ENCODE measurements at regions not wholly inside any gene's neighbourhood (a gene's known extent, or its start where the extent isn't known, plus 50 kb on each side); places are given as distances from the start of the nearest gene placed in this dataset.

DNA sequence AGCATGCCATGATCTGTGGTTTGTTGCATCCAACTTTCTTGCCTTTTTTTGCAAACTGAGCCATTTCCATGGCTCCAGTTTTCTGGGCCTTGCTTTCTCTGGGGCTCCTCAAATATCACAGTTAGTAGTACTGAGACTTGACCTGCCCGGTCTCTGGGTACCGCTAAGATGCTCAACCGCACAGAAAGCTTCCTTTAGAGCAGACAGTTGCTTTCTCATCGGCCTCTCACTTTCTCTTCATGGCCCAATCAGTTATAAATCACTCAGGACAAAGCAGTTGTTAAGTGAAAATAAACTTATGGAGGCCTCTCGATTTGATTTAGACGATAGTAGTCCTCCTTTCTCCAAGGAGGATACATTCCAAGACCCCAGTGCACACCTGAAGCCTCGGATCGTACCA is 141.2 kb upstream of the ASB18 start:
- Histone ChIP-seq H3K9me3 (peaks cover 5% of the 10 kb centered on the region; the same call in 1 of the 3 replicates), H3K4me2 (no peak overlapping the region), H3K4me1 (no peaks in the 10 kb centered on the region), H3K4me3 (no peak overlapping the region), H3K27ac (no peak overlapping the region)
- ChIA-PET CTCF (no interaction called here), POLR2A (no interaction called here)
- DNase-seq (ENCODE audit: low read depth in 1 of 2, low spot score in 1 of 2) (no peak), ATAC-seq (no peak), FAIRE-seq (no peak)
- 57% methylated on average over 8 of the region's 8 CpGs for WGBS (ENCODE audit: missing lambda C conversion rate)
- TF ChIP-seq FOSB (CRISPR knock-in tag; IDR thresholded peaks at IDR 0.05) = no peak
- TF ChIP-seq CHD4 (IDR thresholded peaks at IDR 0.05; ENCODE audit: borderline replicate concordance) = no peak
- no peak for TF ChIP-seq GATA3 (IDR thresholded peaks at IDR 0.05; ENCODE audit: borderline replicate concordance)
- TF ChIP-seq EHF (CRISPR knock-in tag; IDR thresholded peaks at IDR 0.05) = no peak
- no peak for TF ChIP-seq ESRRA (IDR thresholded peaks at IDR 0.05; ENCODE audit: borderline replicate concordance, low read length)
- no peak for TF ChIP-seq NFE2L2 (conservative IDR thresholded peaks at IDR 0.05; ENCODE audit: low read length)
- no peak for TF ChIP-seq PBX3 (IDR thresholded peaks at IDR 0.05)
- no peak for TF ChIP-seq NPAS2 (CRISPR knock-in tag; IDR thresholded peaks at IDR 0.05; ENCODE audit: borderline replicate concordance)
- no peak for TF ChIP-seq FOSL2 (IDR thresholded peaks at IDR 0.05)
- no peak for TF ChIP-seq FOSL2 (CRISPR knock-in tag; IDR thresholded peaks at IDR 0.05)
- TF ChIP-seq EP300 (IDR thresholded peaks at IDR 0.05) = no peak
- TF ChIP-seq POLR2AphosphoS2 (conservative IDR thresholded peaks at IDR 0.05; ENCODE audit: low read length) = no peak
- TF ChIP-seq SMC3 (IDR thresholded peaks at IDR 0.05) = no peak
- no peak for TF ChIP-seq HES2 (IDR thresholded peaks at IDR 0.05)
- no peak for TF ChIP-seq HOXB5 (CRISPR knock-in tag; IDR thresholded peaks at IDR 0.05)

DNA sequence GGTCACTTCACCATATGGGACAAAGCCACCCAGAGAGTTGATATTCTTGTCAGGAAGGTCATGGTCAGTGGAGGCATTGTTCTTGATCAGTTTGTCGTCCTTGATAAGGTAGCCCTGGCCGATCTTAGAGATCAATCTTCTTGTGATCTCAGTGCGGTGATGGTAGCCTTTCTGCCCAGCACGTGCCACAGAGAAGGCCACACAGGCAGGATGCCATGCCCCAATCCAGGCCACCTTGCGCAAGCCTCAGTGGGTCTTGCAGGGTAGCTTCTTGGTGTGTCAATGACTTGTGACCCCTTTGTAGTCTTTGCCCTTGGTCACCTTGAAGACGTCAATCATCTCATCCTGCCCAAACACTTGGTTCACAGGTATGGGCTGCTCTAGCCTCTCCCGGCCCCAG is 143.9 kb upstream of the ASB18 start:
- Histone ChIP-seq H3K27ac (no peak overlapping the region), H3K4me1 (no peaks in the 10 kb centered on the region), H3K9me3 (peaks cover 5% of the 10 kb centered on the region; the same call in 1 of the 3 replicates), H3K4me2 (no peak overlapping the region), H3K4me3 (no peak overlapping the region)
- TF ChIP-seq PHF8 (IDR thresholded peaks at IDR 0.05; ENCODE audit: borderline replicate concordance, low read depth) (no peak), POLR2AphosphoS2 (conservative IDR thresholded peaks at IDR 0.05; ENCODE audit: low read length) (no peak), MAZ (IDR thresholded peaks at IDR 0.05; ENCODE audit: borderline replicate concordance, low read depth, low read length) (no peak), KDM1A (IDR thresholded peaks at IDR 0.05; ENCODE audit: low read depth) (no peak), TP53 (CRISPR knock-in tag; IDR thresholded peaks at IDR 0.05) (no peak), REST (IDR thresholded peaks at IDR 0.05) (no peak), RFX5 (IDR thresholded peaks at IDR 0.05) (no peak), ZSCAN20 (CRISPR knock-in tag; IDR thresholded peaks at IDR 0.05) (no peak), ESRRA (IDR thresholded peaks at IDR 0.05; ENCODE audit: borderline replicate concordance, low read length) (no peak), PBX3 (IDR thresholded peaks at IDR 0.05) (no peak), ZFP36 (IDR thresholded peaks at IDR 0.05; ENCODE audit: borderline replicate concordance, partially characterized antibody) (no peak), NPAS2 (CRISPR knock-in tag; IDR thresholded peaks at IDR 0.05; ENCODE audit: borderline replicate concordance) (no peak), JUNB (IDR thresholded peaks at IDR 0.05) (no peak), JUN (IDR thresholded peaks at IDR 0.05) (no peak), CBX2 (IDR thresholded peaks at IDR 0.05; ENCODE audit: borderline replicate concordance, low read depth) (no peak), HOXA7 (CRISPR knock-in tag; IDR thresholded peaks at IDR 0.05) (no peak), RNF2 (IDR thresholded peaks at IDR 0.05; ENCODE audit: borderline replicate concordance, low read depth) (no peak), EHF (CRISPR knock-in tag; IDR thresholded peaks at IDR 0.05) (no peak), SMC3 (IDR thresholded peaks at IDR 0.05) (no peak)
- TF ChIP-seq, protein P1, sequence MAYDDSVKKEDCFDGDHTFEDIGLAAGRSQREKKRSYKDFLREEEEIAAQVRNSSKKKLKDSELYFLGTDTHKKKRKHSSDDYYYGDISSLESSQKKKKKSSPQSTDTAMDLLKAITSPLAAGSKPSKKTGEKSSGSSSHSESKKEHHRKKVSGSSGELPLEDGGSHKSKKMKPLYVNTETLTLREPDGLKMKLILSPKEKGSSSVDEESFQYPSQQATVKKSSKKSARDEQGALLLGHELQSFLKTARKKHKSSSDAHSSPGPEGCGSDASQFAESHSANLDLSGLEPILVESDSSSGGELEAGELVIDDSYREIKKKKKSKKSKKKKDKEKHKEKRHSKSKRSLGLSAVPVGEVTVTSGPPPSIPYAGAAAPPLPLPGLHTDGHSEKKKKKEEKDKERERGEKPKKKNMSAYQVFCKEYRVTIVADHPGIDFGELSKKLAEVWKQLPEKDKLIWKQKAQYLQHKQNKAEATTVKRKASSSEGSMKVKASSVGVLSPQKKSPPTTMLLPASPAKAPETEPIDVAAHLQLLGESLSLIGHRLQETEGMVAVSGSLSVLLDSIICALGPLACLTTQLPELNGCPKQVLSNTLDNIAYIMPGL (CRISPR knock-in tag; IDR thresholded peaks at IDR 0.05; ENCODE audit: borderline replicate concordance) = no peak
- ATAC-seq (no peak), FAIRE-seq (no peak), DNase-seq (ENCODE audit: low read depth in 1 of 2, low spot score in 1 of 2) (no peak)
- WGBS (ENCODE audit: missing lambda C conversion rate) = 38% methylated on average over 7 of the region's 7 CpGs
- CTCF ChIA-PET = interaction anchor here (0.9 kb wide), 1 partner anchor 9 kb away, joined by 3 read pairs; no protein-coding TSS in a partner anchor
- POLR2A ChIA-PET = no interaction called here
